C4-2B (cell line): ENCODE measurements at regions not wholly inside any gene's neighbourhood (a gene's known extent, or its start where the extent isn't known, plus 50 kb on each side); places are given as distances from the start of the nearest gene placed in this dataset.

Experiments used
- CTCF ChIP-seq: fragments of 450-650 bp; conservative IDR thresholded peaks from 2 replicates; pipeline ENCODE4 v1.5.1; 2017; ENCODE audit warnings: mild to moderate bottlenecking
- ZFX ChIP-seq: fragments of 450-650 bp; IDR thresholded peaks from 2 replicates; pipeline ENCODE4 v1.6.1; 2017

DNA sequence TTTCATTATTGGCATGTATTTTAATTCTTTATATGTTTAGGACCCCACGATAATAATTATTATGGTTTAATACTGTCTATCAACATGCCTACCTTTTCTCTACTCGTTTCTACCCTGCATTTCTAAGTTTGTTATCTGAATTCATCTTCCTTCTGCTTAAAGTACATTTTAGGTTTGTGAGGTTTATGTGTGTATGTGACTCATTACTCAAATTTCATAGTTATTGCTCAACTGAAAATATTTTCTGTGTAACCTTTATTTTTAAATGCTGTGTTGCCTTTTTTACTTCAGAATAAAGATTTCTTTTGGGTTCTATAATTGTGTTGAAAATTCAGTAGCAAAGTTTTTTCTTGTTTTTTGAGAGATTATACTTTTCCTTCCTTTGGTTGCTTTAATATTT is 933.9 kb upstream of the LRRTM1 start:
- TF ChIP-seq CTCF (no peak), ZFX (no peak)
